A549 (cell line): ENCODE measurements at regions not wholly inside any gene's neighbourhood (a gene's known extent, or its start where the extent isn't known, plus 50 kb on each side); places are given as distances from the start of the nearest gene placed in this dataset.

ENCODE experiments used
- ATAC-seq, 2 experiments: fragments of 200-7000 bp in 1 of 2; fragments of >200 bp in 1 of 2; cut with Nextera tagmentation in 1 of 2; cut with Tn5 transposase in 1 of 2; 3 replicates each; pipeline versions ENCODE4 v1.8.0 to v1.9.1; 2018 to 2020; ENCODE audit warnings: mild to moderate bottlenecking in 1 of 2, moderate library complexity in 1 of 2
- CTCF ChIA-PET: fragments of 300-600 bp; sonication (Branson Sonifier 250); formaldehyde crosslinking; extraction: SDS; loops from one replicate; lab custom pipeline; 2021; ENCODE audit warnings: antibody characterized with exemption, inconsistent platforms; lab: Yijun Ruan, JAX
- POLR2A ChIA-PET: fragments of 350-600 bp; formaldehyde crosslinking; extraction: SDS; loops from one replicate; lab custom pipeline; 2021; ENCODE audit warnings: antibody characterized with exemption, inconsistent platforms; lab: Yijun Ruan, JAX
- DNase-seq, 2 experiments: peaks; one replicate each; pipeline versions ENCODE4 v3.0.0 to v3.0.0-alpha.2; 2011 to 2016; ENCODE audit warnings: low read depth in 1 of 2, low spot score in 1 of 2
- FAIRE-seq: peaks from 2 replicates; lab custom pipeline; 2011; peaks lifted over from hg19 to GRCh38; lab: Jason Lieb, UNC
- H3K27ac ChIP-seq, 2 experiments: fragments of >200 bp; sonication (Bioruptor Twin); formaldehyde crosslinking; 3 replicates each; pipeline ENCODE4 v1.5.1; 2016 to 2017
- H3K4me1 ChIP-seq: fragments of >200 bp; sonication (Bioruptor Twin); formaldehyde crosslinking; 3 replicates; pipeline ENCODE4 v1.6.1; 2016
- H3K4me2 ChIP-seq: fragments of >200 bp; sonication (Bioruptor Twin); formaldehyde crosslinking; 3 replicates; pipeline ENCODE4 v1.6.1; 2016
- H3K4me3 ChIP-seq: fragments of >200 bp; sonication (Bioruptor Twin); formaldehyde crosslinking; 3 replicates; pipeline ENCODE4 v1.5.1; 2016
- H3K9me3 ChIP-seq: fragments of >200 bp; sonication (Bioruptor Twin); formaldehyde crosslinking; 3 replicates; pipeline ENCODE4 v1.6.1; 2016
- BHLHE40 ChIP-seq: IDR thresholded peaks from 2 replicates; pipeline ENCODE4 v1.6.1; 2012; ENCODE audit warnings: low read depth, low read length, inconsistent platforms
- CBX8 ChIP-seq: fragments of 200-600 bp; sonication (generic); IDR thresholded peaks from 2 replicates; pipeline ENCODE4 v1.6.1; 2016
- CEBPB ChIP-seq, 2 experiments: fragments of >200 bp in 1 of 2; sonication (Bioruptor Twin) in 1 of 2; formaldehyde crosslinking in 1 of 2; IDR thresholded peaks; 2 replicates each; pipeline ENCODE4 v1.6.1; 2012 to 2016
- CHD2 ChIP-seq: fragments of 150-350 bp; IDR thresholded peaks from 2 replicates; pipeline ENCODE4 v1.6.1; 2014; ENCODE audit warnings: low read length; ENCODE audit not compliant: partially characterized antibody
- CHD4 ChIP-seq: fragments of 200-600 bp; sonication (generic); IDR thresholded peaks from 2 replicates; pipeline ENCODE4 v1.6.1; 2016; ENCODE audit warnings: antibody characterized with exemption, mild to moderate bottlenecking, borderline replicate concordance
- ELK1 ChIP-seq: fragments of 150-350 bp; IDR thresholded peaks from 2 replicates; pipeline ENCODE4 v1.6.1; 2014; ENCODE audit warnings: low read depth, mild to moderate bottlenecking, low read length
- EP300 ChIP-seq, 2 experiments: fragments of >200 bp; sonication (Bioruptor Twin); formaldehyde crosslinking; IDR thresholded peaks; 2 replicates in 1 of 2; 3 replicates in 1 of 2; pipeline ENCODE4 v1.6.1; 2016 to 2017
- ESRRA ChIP-seq: fragments of 150-350 bp; IDR thresholded peaks from 2 replicates; pipeline ENCODE4 v1.6.1; 2014; ENCODE audit warnings: mild to moderate bottlenecking, low read length, borderline replicate concordance
- FOSL2 ChIP-seq, 2 experiments: fragments of 450-650 bp in 1 of 2; fragments of >200 bp in 1 of 2; sonication (Bioruptor Twin) in 1 of 2; formaldehyde crosslinking; IDR thresholded peaks; 2 replicates each; pipeline versions ENCODE4 v1.5.0 to v1.6.1; 2016 to 2020; ENCODE audit warnings: mild to moderate bottlenecking in 1 of 2, moderate library complexity in 1 of 2
- GATA3 ChIP-seq: IDR thresholded peaks from 2 replicates; pipeline ENCODE4 v1.6.1; 2012; ENCODE audit warnings: borderline replicate concordance
- HDAC2 ChIP-seq: fragments of 200-600 bp; sonication (generic); IDR thresholded peaks from 2 replicates; pipeline ENCODE4 v1.6.1; 2016
- HES2 ChIP-seq: fragments of >200 bp; sonication (Bioruptor Twin); formaldehyde crosslinking; IDR thresholded peaks from 2 replicates; pipeline ENCODE4 v1.6.1; 2016
- HEYL ChIP-seq: fragments of 250-450 bp; sonication (Bioruptor Pico); IDR thresholded peaks from 2 replicates; pipeline ENCODE4 v1.8.0; 2021; ENCODE audit warnings: mild to moderate bottlenecking, moderate library complexity
- HMGXB4 ChIP-seq: fragments of 250-450 bp; sonication (Bioruptor Pico); IDR thresholded peaks from 2 replicates; pipeline ENCODE4 v1.5.0; 2021; ENCODE audit warnings: mild to moderate bottlenecking, moderate library complexity, borderline replicate concordance
- HOXA7 ChIP-seq: fragments of 250-450 bp; sonication (Bioruptor Pico); IDR thresholded peaks from 2 replicates; pipeline ENCODE4 v1.5.0; 2020; ENCODE audit warnings: mild to moderate bottlenecking, moderate library complexity
- HOXB13 ChIP-seq: fragments of 250-450 bp; sonication (Bioruptor Pico); IDR thresholded peaks from 2 replicates; pipeline ENCODE4 v1.5.0; 2020; ENCODE audit warnings: low read depth, mild to moderate bottlenecking, moderate library complexity
- HOXB5 ChIP-seq: fragments of 250-450 bp; sonication (Bioruptor Pico); IDR thresholded peaks from 2 replicates; pipeline ENCODE4 v1.5.0; 2020; ENCODE audit warnings: mild to moderate bottlenecking, moderate library complexity
- KDM1A ChIP-seq: fragments of 200-600 bp; sonication (generic); IDR thresholded peaks from 2 replicates; pipeline ENCODE4 v1.6.1; 2016; ENCODE audit warnings: low read depth, mild to moderate bottlenecking
- KDM5A ChIP-seq: fragments of 200-600 bp; sonication (generic); IDR thresholded peaks from 2 replicates; pipeline ENCODE4 v1.6.1; 2016; ENCODE audit warnings: antibody characterized with exemption, mild to moderate bottlenecking
- MAX ChIP-seq: IDR thresholded peaks from 2 replicates; pipeline ENCODE4 v1.6.1; 2012
- MYC ChIP-seq: IDR thresholded peaks from 2 replicates; pipeline ENCODE4 v1.6.1; 2012; ENCODE audit warnings: mild to moderate bottlenecking, inconsistent platforms, low read length, improper control_type of control experiment, borderline replicate concordance
- NFE2L2 ChIP-seq: fragments of 150-350 bp; conservative IDR thresholded peaks from 2 replicates; pipeline ENCODE4 v1.6.1; 2014; ENCODE audit warnings: low read length
- NR3C1 ChIP-seq: fragments of >200 bp; sonication (Bioruptor Twin); formaldehyde crosslinking; IDR thresholded peaks from 3 replicates; pipeline ENCODE4 v1.6.1; 2017
- PBX3 ChIP-seq: IDR thresholded peaks from 2 replicates; pipeline ENCODE4 v1.6.1; 2012
- PHF8 ChIP-seq: fragments of 200-600 bp; sonication (generic); IDR thresholded peaks from 2 replicates; pipeline ENCODE4 v1.6.1; 2016; ENCODE audit warnings: low read depth, mild to moderate bottlenecking, antibody characterized with exemption, moderate library complexity, borderline replicate concordance
- POLR2A ChIP-seq: IDR thresholded peaks from 2 replicates; pipeline ENCODE4 v1.6.1; 2012; ENCODE audit warnings: mild to moderate bottlenecking, low read length
- RFX5 ChIP-seq: fragments of 450-650 bp; IDR thresholded peaks from 2 replicates; pipeline ENCODE4 v1.7.1; 2014; ENCODE audit warnings: antibody characterized with exemption, mild to moderate bottlenecking, moderate library complexity
- TFCP2L1 ChIP-seq: fragments of 250-450 bp; sonication (Bioruptor Pico); IDR thresholded peaks from 2 replicates; pipeline ENCODE4 v1.5.0; 2021; ENCODE audit warnings: mild to moderate bottlenecking
- TP53 ChIP-seq: fragments of 250-450 bp; sonication (Bioruptor Pico); IDR thresholded peaks from 2 replicates; pipeline ENCODE4 v1.5.0; 2021; ENCODE audit warnings: mild to moderate bottlenecking, moderate library complexity
- ZFP36 ChIP-seq: fragments of 450-650 bp; IDR thresholded peaks from 2 replicates; pipeline ENCODE4 v1.6.1; 2014; ENCODE audit warnings: borderline replicate concordance; ENCODE audit not compliant: partially characterized antibody
- ZNF302 ChIP-seq: fragments of 250-450 bp; sonication (Bioruptor Pico); IDR thresholded peaks from 2 replicates; pipeline ENCODE4 v1.9.0; 2021; ENCODE audit warnings: inconsistent platforms, mild to moderate bottlenecking, moderate library complexity
- WGBS: methylation state at CpG from one replicate; pipeline ENCODE4 v1.1.6; 2017; ENCODE audit errors: missing lambda C conversion rate; 5-methylcytosine and 5-hydroxymethylcytosine counted together

- FAIRE-seq: no peak
- no peak for ATAC-seq
- DNase-seq: no peak
- no peak for TF ChIP-seq MAX
- TF ChIP-seq BHLHE40: no peak
- no peak for TF ChIP-seq GATA3
- H3K4me3 ChIP-seq: no peak overlapping the region
- H3K27ac ChIP-seq: no peak overlapping the region
- H3K9me3 ChIP-seq: no peaks in the 10 kb centered on the region
- 4% methylated on average over 3 of the region's 3 CpGs for WGBS
- H3K4me1 ChIP-seq: no peaks in the 10 kb centered on the region
- POLR2A ChIA-PET: no interaction called here
- CTCF ChIA-PET: no interaction called here
- H3K4me2 ChIP-seq: no peak overlapping the region
Measured at GRCh38 chr4:45745741-45746140, 378.1 kb downstream of the GABRG1 start.

- WGBS: 6% methylated on average over 1 of the region's 1 CpG
- no peak for ATAC-seq
Measured at GRCh38 chr4:45741897-45742296, 382.0 kb downstream of the GABRG1 start.

GRCh38 chr4:45732161-45732560, 391.7 kb downstream of the GABRG1 start:
- POLR2A ChIA-PET: no interaction called here
- Histone ChIP-seq H3K9me3 (no peaks in the 10 kb centered on the region), H3K4me1 (no peaks in the 10 kb centered on the region), H3K4me2 (no peak overlapping the region), H3K27ac (no peak overlapping the region), H3K4me3 (no peak overlapping the region)
- ATAC-seq: no peak
- CTCF ChIA-PET: no interaction called here
- 10% methylated on average over 1 of the region's 1 CpG for WGBS
- TF ChIP-seq KDM5A (no peak), NR3C1 (no peak), HOXB5 (CRISPR knock-in tag) (no peak), PHF8 (no peak), ELK1 (no peak), CBX8 (no peak), ZNF302 (CRISPR knock-in tag) (no peak), MYC (no peak)
- no peak for FAIRE-seq
- no peak for DNase-seq

More at GRCh38 chr4:45741897-45742296, 382.0 kb downstream of the GABRG1 start:
- Histone ChIP-seq H3K27ac (no peak overlapping the region), H3K4me1 (no peaks in the 10 kb centered on the region), H3K4me2 (no peak overlapping the region), H3K9me3 (no peaks in the 10 kb centered on the region), H3K4me3 (no peak overlapping the region)
- TF ChIP-seq HES2 (no peak), PHF8 (no peak), ESRRA (no peak), HOXB13 (CRISPR knock-in tag) (no peak), HDAC2 (no peak), BHLHE40 (no peak), HOXA7 (CRISPR knock-in tag) (no peak), KDM5A (no peak), POLR2A (no peak), HEYL (no peak)
- CTCF ChIA-PET: no interaction called here
- POLR2A ChIA-PET: no interaction called here
- FAIRE-seq: no peak
- peak in 1 of 2 experiments; percentile 0 for DNase-seq

GRCh38 chr4:45716093-45716492, 407.8 kb downstream of the GABRG1 start:
- no peak for ATAC-seq
- CTCF ChIA-PET: no interaction called here
- Histone ChIP-seq H3K27ac (no peak overlapping the region), H3K4me1 (no peaks in the 10 kb centered on the region), H3K4me2 (no peak overlapping the region), H3K4me3 (no peak overlapping the region), H3K9me3 (no peaks in the 10 kb centered on the region)
- 3% methylated on average over 3 of the region's 3 CpGs for WGBS
- no peak for DNase-seq
- TF ChIP-seq CEBPB (IDR thresholded peaks at IDR 0.05) (no peak), PBX3 (no peak), TFCP2L1 (CRISPR knock-in tag) (no peak), FOSL2 (IDR thresholded peaks at IDR 0.05) (no peak), FOSL2 (CRISPR knock-in tag; IDR thresholded peaks at IDR 0.05) (no peak), HEYL (no peak), CHD2 (no peak), CHD4 (no peak), GATA3 (no peak), NFE2L2 (no peak), TP53 (CRISPR knock-in tag) (no peak), ZFP36 (no peak), HMGXB4 (CRISPR knock-in tag) (no peak), POLR2A (no peak), EP300 (IDR thresholded peaks at IDR 0.05) (no peak), KDM1A (no peak), RFX5 (no peak)
- no peak for FAIRE-seq
- POLR2A ChIA-PET: no interaction called here
